ENCODE measurements at regions not wholly inside any gene's neighbourhood (a gene's known extent, or its start where the extent isn't known, plus 50 kb on each side); places are given as distances from the start of the nearest gene placed in this dataset.

DNA sequence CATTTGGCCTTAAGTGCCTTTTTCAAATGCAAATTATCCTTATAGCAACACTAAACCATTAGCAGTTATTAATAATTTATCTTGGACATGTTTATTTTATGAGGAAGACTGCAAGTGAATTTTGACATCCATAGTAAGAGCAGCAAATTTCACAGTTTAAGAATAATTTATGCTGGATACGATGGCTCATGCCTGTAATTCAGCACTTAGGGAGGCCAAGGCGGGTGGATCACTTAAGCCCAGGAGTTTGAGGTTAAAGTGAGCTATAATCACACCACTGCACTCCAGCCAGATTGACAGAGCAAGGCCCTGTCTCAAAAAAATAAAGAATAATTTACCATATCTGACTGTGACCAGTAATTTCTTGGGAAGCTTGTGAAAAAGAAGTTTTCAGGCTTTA is 286.2 kb downstream of the TMX3 start:
- TF ChIP-seq, protein P1, sequence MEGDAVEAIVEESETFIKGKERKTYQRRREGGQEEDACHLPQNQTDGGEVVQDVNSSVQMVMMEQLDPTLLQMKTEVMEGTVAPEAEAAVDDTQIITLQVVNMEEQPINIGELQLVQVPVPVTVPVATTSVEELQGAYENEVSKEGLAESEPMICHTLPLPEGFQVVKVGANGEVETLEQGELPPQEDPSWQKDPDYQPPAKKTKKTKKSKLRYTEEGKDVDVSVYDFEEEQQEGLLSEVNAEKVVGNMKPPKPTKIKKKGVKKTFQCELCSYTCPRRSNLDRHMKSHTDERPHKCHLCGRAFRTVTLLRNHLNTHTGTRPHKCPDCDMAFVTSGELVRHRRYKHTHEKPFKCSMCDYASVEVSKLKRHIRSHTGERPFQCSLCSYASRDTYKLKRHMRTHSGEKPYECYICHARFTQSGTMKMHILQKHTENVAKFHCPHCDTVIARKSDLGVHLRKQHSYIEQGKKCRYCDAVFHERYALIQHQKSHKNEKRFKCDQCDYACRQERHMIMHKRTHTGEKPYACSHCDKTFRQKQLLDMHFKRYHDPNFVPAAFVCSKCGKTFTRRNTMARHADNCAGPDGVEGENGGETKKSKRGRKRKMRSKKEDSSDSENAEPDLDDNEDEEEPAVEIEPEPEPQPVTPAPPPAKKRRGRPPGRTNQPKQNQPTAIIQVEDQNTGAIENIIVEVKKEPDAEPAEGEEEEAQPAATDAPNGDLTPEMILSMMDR (IDR thresholded peaks at IDR 0.05) = no peak
- no peak for TF ChIP-seq POLR2A (IDR thresholded peaks at IDR 0.05)
